Activated T-helper 2 cell treated with anti-CD3 and anti-CD28 coated beads, Interferon-gamma antibody, Interleukin-2, Interleukin-4, amounts not matched to agents 10 μg/mL and 5 μg/mL and 100 μg/mL, durations not matched to agents 14 hours and 24 hours and 36 hours (primary cell): ENCODE measurements at regions not wholly inside any gene's neighbourhood (a gene's known extent, or its start where the extent isn't known, plus 50 kb on each side); places are given as distances from the start of the nearest gene placed in this dataset.
"Not testable (repeated sequence)": the region's sequence is repeated elsewhere in the genome, so short reads cannot be mapped to it uniquely, and the experiment has no call there.

ENCODE experiments used
- DNase-seq: peaks from one replicate; pipeline ENCODE4 v3.0.0; 2021; ENCODE audit warnings: low spot score
- H3K27ac Mint-ChIP-seq: one replicate; pipeline ENCODE4 v1.8.0; 2021; ENCODE audit warnings: mixed read lengths
- H3K27me3 Mint-ChIP-seq: one replicate; pipeline ENCODE4 v1.8.0; 2021; ENCODE audit warnings: low read depth, mixed read lengths
- H3K36me3 Mint-ChIP-seq: one replicate; pipeline ENCODE4 v1.8.0; 2021; ENCODE audit warnings: low read depth, mixed read lengths
- H3K4me1 Mint-ChIP-seq: one replicate; pipeline ENCODE4 v1.8.0; 2021; ENCODE audit warnings: low read depth, mixed read lengths
- H3K4me3 Mint-ChIP-seq: one replicate; pipeline ENCODE4 v1.8.0; 2021; ENCODE audit warnings: low read depth, mild to moderate bottlenecking, moderate library complexity, mixed read lengths
- H3K9me3 Mint-ChIP-seq: one replicate; pipeline ENCODE4 v1.8.0; 2021; ENCODE audit warnings: mixed read lengths
- intact Hi-C: fragments of 100-400 bp; cut with micrococcal nuclease; formaldehyde crosslinking; loops from one replicate; pipeline ENCODE4 v1.15.1; 2023

- Mint-ChIP-seq H3K9me3 (peaks cover 28% of the 10 kb centered on the region), H3K27ac (no peak overlapping the region), H3K4me1 (no peaks in the 10 kb centered on the region), H3K4me3 (no peak overlapping the region), H3K36me3 (no peaks in the 10 kb centered on the region), H3K27me3 (no peaks in the 10 kb centered on the region)
- intact Hi-C loops: no loop called here
- DNase-seq: no peak
Observed at GRCh38 chr18:28281400-28281799, 104.5 kb upstream of the CDH2 start.

GRCh38 chr18:28269750-28270149, 92.8 kb upstream of the CDH2 start:
- intact Hi-C loops: no loop called here
- DNase-seq: no peak
- peaks cover 23% of the 10 kb centered on the region for H3K9me3 Mint-ChIP-seq
- H3K27ac Mint-ChIP-seq: no peak overlapping the region
- H3K4me1 Mint-ChIP-seq: no peaks in the 10 kb centered on the region
- no peaks in the 10 kb centered on the region for H3K36me3 Mint-ChIP-seq
- no peak overlapping the region for H3K4me3 Mint-ChIP-seq
- H3K27me3 Mint-ChIP-seq: no peaks in the 10 kb centered on the region

- intact Hi-C loops: no loop called here
- H3K4me1 Mint-ChIP-seq: no peaks in the 10 kb centered on the region
- no peaks in the 10 kb centered on the region for H3K36me3 Mint-ChIP-seq
- H3K27ac Mint-ChIP-seq: no peak overlapping the region
- H3K9me3 Mint-ChIP-seq: peaks cover 28% of the 10 kb centered on the region
- no peak overlapping the region for H3K4me3 Mint-ChIP-seq
- DNase-seq: no peak
- H3K27me3 Mint-ChIP-seq: no peaks in the 10 kb centered on the region
Observed at GRCh38 chr18:28267878-28268625, 91.1 kb upstream of the CDH2 start.

- no peaks in the 10 kb centered on the region for H3K36me3 Mint-ChIP-seq
- no peaks in the 10 kb centered on the region for H3K27me3 Mint-ChIP-seq
- no peaks in the 10 kb centered on the region for H3K4me1 Mint-ChIP-seq
- H3K9me3 Mint-ChIP-seq: peaks cover 28% of the 10 kb centered on the region
- intact Hi-C loops: no loop called here
- H3K4me3 Mint-ChIP-seq: no peak overlapping the region
- DNase-seq: no peak
- H3K27ac Mint-ChIP-seq: no peak overlapping the region
Observed at GRCh38 chr18:28267276-28267675, 90.3 kb upstream of the CDH2 start.

GRCh38 chr18:28256166-28256565, 79.2 kb upstream of the CDH2 start:
- Mint-ChIP-seq H3K4me3 (no peak overlapping the region), H3K27ac (no peak overlapping the region), H3K27me3 (no peaks in the 10 kb centered on the region), H3K4me1 (no peaks in the 10 kb centered on the region), H3K9me3 (peaks cover 30% of the 10 kb centered on the region), H3K36me3 (no peaks in the 10 kb centered on the region)
- intact Hi-C loops: no loop called here
- DNase-seq: no peak

- Mint-ChIP-seq H3K4me1 (no peaks in the 10 kb centered on the region), H3K9me3 (peaks cover 23% of the 10 kb centered on the region), H3K27ac (no peak overlapping the region), H3K4me3 (no peak overlapping the region), H3K27me3 (no peaks in the 10 kb centered on the region), H3K36me3 (no peaks in the 10 kb centered on the region)
- no peak for DNase-seq
- intact Hi-C loops: no loop called here
Observed at GRCh38 chr18:28248653-28249052, 71.7 kb upstream of the CDH2 start.

GRCh38 chr18:28240626-28241025, 63.7 kb upstream of the CDH2 start:
- H3K36me3 Mint-ChIP-seq, H3K4me3 Mint-ChIP-seq, H3K4me1 Mint-ChIP-seq, DNase-seq, intact Hi-C loops, H3K27me3 Mint-ChIP-seq, H3K27ac Mint-ChIP-seq: not testable (repeated sequence)
- H3K9me3 Mint-ChIP-seq: peaks cover 15% of the 10 kb centered on the region

GRCh38 chr18:28236487-28236886, 59.6 kb upstream of the CDH2 start:
- Mint-ChIP-seq H3K27ac (no peak overlapping the region), H3K4me3 (no peak overlapping the region), H3K9me3 (peaks cover 20% of the 10 kb centered on the region), H3K27me3 (no peaks in the 10 kb centered on the region), H3K36me3 (no peaks in the 10 kb centered on the region), H3K4me1 (no peaks in the 10 kb centered on the region)
- DNase-seq: no peak
- intact Hi-C loops: no loop called here
